ENCODE measurements at regions not wholly inside any gene's neighbourhood (a gene's known extent, or its start where the extent isn't known, plus 50 kb on each side); places are given as distances from the start of the nearest gene placed in this dataset.
"Not testable (repeated sequence)": the region's sequence is repeated elsewhere in the genome, so short reads cannot be mapped to it uniquely, and the experiment has no call there.

DNA sequence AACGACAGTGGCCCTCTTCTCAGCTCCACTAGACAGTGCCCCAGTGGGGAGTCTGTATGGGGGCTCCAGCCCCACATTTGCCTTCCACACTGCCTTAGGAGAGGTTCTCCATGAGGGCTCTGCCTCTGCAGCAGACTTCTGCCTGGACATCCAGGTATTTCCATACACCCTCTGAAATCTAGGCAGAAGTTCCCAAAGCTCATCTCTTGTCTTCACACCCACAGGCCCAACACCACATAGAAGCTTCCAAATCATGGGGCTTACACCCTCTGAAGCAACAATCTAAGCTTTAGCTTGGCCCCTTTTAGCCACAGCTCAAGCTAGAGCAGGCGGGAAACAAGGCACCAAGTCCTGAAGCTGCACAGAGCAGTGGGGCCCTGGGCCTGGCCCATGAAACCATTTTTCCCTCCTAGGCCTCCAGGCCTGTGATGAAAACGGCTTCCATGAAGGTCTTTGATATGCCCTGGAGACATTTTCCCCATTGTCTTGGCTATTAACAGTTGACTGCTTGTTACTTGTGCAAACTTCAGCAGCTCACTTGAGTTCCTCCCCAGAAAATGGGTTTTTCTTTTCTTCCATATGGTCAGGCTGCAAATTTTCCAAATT, 89.2 kb downstream of the KBTBD2 start:
- Histone ChIP-seq H3K4me3 (no peak overlapping the region), H3K36me3 (no peaks in the 10 kb centered on the region), H3K9me3 (no peaks in the 10 kb centered on the region), H3K27ac (no peak overlapping the region), H3K4me1 (no peaks in the 10 kb centered on the region), H3K27me3 (no peaks in the 10 kb centered on the region)
- no peak for ATAC-seq
- no peak for TF ChIP-seq POLR2A (IDR thresholded peaks at IDR 0.05)
- TF ChIP-seq, protein P1, sequence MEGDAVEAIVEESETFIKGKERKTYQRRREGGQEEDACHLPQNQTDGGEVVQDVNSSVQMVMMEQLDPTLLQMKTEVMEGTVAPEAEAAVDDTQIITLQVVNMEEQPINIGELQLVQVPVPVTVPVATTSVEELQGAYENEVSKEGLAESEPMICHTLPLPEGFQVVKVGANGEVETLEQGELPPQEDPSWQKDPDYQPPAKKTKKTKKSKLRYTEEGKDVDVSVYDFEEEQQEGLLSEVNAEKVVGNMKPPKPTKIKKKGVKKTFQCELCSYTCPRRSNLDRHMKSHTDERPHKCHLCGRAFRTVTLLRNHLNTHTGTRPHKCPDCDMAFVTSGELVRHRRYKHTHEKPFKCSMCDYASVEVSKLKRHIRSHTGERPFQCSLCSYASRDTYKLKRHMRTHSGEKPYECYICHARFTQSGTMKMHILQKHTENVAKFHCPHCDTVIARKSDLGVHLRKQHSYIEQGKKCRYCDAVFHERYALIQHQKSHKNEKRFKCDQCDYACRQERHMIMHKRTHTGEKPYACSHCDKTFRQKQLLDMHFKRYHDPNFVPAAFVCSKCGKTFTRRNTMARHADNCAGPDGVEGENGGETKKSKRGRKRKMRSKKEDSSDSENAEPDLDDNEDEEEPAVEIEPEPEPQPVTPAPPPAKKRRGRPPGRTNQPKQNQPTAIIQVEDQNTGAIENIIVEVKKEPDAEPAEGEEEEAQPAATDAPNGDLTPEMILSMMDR (IDR thresholded peaks at IDR 0.05 in 4 of 5, conservative IDR thresholded peaks at IDR 0.05 in 1 of 5): no peak
- DNase-seq: no peak
- in situ Hi-C loops (cut with MboI; ENCODE audit: low sequenced_read_pairs in 4 of 4) (no loop called here), intact Hi-C loops (cut with DNase I; ENCODE audit: low total_unique reads) (loop anchor here (5.0 to 10.0 kb wide), 2 partner anchors 45 to 302 kb away; partner anchors contain the start of gene RP9)

DNA sequence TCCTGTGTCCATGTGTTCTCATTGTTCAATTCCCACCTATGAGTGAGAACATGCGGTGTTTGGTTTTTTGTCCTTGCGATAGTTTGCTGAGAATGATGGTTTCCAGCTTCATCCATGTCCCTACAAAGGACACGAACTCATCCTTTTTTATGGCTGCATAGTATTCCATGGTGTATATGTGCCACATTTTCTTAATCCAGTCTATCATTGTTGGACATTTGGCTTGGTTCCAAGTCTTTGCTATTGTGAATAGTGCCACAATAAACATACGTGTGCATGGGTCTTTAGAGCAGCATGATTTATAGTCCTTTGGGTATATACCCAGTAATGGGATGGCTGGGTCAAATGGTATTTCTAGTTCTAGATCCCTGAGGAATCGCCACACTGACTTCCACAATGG, 98.5 kb downstream of the KBTBD2 start:
- in situ Hi-C loops (cut with MboI; ENCODE audit: low sequenced_read_pairs in 4 of 4); DNase-seq; H3K27ac ChIP-seq; H3K9me3 ChIP-seq; ATAC-seq; H3K4me1 ChIP-seq; intact Hi-C loops (cut with DNase I; ENCODE audit: low total_unique reads); H3K27me3 ChIP-seq; H3K36me3 ChIP-seq; H3K4me3 ChIP-seq: not testable (repeated sequence)

DNA sequence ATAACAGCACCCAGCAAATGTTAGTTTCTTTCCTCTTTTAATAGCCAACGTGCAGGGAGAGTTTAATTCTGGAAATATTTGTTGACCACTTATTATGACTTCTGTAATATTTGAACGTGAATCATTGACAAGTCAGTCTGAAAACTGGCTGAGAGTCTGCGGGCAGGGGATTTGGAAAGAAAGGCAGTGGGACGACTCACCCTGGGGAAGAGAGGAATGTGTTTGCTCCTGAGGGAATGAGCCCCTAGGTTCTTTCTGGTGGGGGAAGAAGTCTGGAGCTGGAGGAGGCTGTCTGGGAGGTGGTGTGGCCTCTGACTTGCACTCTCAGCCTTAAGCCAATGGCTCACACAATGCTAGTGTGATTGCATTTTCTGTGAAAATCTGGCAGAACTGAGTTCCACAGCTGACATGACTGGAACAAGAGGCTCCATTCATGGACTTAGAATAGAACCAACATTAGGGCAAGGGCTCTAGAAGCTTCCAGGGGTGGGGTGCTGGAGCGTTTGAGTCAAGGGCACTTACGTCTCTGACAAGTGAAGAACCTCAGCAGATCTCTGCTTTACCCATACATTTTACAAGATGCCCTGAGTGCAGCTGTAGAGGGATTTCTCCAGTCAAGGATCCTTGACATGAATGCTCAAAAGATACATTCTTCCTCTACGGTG, 100.7 kb downstream of the KBTBD2 start:
- ATAC-seq; in situ Hi-C loops (cut with MboI; ENCODE audit: low sequenced_read_pairs in 4 of 4); DNase-seq; H3K4me1 ChIP-seq; H3K27ac ChIP-seq; H3K36me3 ChIP-seq; H3K27me3 ChIP-seq; H3K4me3 ChIP-seq; H3K9me3 ChIP-seq; intact Hi-C loops (cut with DNase I; ENCODE audit: low total_unique reads): not testable (repeated sequence)

DNA sequence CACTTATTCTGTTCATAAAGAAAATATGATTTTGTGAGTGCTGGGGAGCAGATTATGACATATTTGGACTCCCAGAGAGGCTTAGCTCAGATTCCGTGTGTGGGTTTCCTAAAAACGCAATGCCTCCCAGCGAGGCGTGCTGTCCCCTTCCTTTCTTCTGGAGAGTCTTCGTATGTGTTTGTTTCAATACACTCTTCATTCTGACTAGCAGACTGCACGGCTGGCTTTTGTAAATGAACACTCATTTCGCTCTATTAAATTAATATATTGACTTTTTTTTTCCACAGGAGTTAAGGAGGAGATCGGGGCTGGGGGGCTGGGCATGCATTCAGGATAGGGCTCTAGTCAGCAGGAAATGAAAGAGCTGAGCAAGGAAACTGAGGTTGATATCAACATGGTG, 102.3 kb downstream of the KBTBD2 start:
- H3K9me3 ChIP-seq; in situ Hi-C loops (cut with MboI; ENCODE audit: low sequenced_read_pairs in 4 of 4); DNase-seq; intact Hi-C loops (cut with DNase I; ENCODE audit: low total_unique reads); H3K4me1 ChIP-seq; H3K27ac ChIP-seq; ATAC-seq; H3K4me3 ChIP-seq; H3K36me3 ChIP-seq; H3K27me3 ChIP-seq: not testable (repeated sequence)

DNA sequence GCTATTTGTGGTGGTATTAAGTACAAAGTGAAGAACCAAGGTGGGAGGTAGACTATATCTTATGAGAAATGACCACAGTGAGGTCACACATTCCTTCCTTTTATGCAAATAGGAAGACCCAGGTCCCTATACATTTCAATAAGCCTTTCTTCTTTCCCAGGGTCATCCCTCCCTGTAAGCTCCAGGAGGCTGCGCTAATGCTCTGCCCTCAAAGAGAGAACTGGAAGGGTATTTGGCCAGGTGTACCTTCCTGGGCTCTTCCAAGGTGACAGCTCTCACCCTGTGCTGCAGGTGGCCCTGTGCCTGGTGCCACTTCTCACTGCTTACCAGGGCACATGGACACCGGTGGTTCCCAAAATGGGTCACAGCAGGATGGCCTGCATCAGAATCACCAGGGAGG, 103.4 kb downstream of the KBTBD2 start:
- ATAC-seq; in situ Hi-C loops (cut with MboI; ENCODE audit: low sequenced_read_pairs in 4 of 4); DNase-seq; intact Hi-C loops (cut with DNase I; ENCODE audit: low total_unique reads); H3K4me1 ChIP-seq; H3K9me3 ChIP-seq; H3K27me3 ChIP-seq; H3K4me3 ChIP-seq; H3K27ac ChIP-seq; H3K36me3 ChIP-seq: not testable (repeated sequence)

DNA sequence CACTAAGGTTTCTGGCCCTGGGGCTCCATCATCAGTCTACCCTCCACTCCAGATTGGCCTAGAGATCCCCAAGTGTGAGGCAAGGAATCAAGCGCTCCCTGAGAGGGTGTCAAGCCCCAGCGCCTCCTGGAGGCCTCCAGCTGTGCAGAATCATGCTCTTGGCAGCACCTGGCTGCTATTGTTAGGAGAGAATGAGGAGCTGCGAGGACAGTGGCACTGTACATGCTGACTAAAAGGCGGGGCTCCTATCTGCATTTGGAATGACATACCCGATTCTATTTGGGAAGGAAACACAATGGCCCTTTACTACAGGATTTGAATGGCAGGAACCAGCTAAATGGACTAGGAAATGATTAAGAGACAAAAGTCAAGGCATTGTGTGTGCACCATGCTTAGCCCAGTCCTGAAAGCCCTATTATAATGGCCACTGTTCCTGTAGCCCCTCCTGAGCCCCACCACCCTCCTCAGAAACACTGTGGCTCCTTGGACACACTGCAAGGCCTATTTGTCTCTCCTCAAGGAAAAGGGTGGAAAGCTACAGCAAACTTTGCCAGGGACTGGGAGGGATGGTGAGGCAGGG, 106.1 kb downstream of the KBTBD2 start:
- DNase-seq; ATAC-seq; intact Hi-C loops (cut with DNase I; ENCODE audit: low total_unique reads); H3K4me3 ChIP-seq; H3K27ac ChIP-seq; H3K4me1 ChIP-seq; H3K27me3 ChIP-seq; in situ Hi-C loops (cut with MboI; ENCODE audit: low sequenced_read_pairs in 4 of 4); H3K36me3 ChIP-seq; H3K9me3 ChIP-seq: not testable (repeated sequence)

DNA sequence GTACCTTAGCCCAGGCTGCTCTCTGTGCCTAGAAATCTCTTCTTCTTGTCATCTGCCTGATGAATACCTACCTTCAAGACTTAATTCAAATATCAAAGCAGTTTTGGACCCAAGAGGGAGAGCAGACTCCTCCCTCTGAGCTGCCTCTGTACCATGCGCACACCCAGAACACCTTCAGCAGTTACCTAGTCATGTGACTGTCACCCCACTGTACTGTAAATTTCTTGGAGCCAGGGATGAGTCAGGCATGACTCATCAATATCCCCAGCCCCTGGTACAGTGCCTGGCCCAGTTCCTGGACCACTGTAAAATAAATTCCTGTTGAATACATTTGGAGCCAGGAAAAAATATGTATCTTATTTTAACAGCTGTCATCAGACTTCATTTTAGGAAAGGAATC, 111.7 kb downstream of the KBTBD2 start:
- in situ Hi-C loops (cut with MboI; ENCODE audit: low sequenced_read_pairs in 4 of 4); H3K4me1 ChIP-seq; H3K27ac ChIP-seq; H3K4me3 ChIP-seq; ATAC-seq; intact Hi-C loops (cut with DNase I; ENCODE audit: low total_unique reads); H3K27me3 ChIP-seq; DNase-seq; H3K9me3 ChIP-seq; H3K36me3 ChIP-seq: not testable (repeated sequence)

Data from gastrocnemius medialis (tissue), 4 donors.